ENCODE measurements at regions not wholly inside any gene's neighbourhood (a gene's known extent, or its start where the extent isn't known, plus 50 kb on each side); places are given as distances from the start of the nearest gene placed in this dataset.

DNA sequence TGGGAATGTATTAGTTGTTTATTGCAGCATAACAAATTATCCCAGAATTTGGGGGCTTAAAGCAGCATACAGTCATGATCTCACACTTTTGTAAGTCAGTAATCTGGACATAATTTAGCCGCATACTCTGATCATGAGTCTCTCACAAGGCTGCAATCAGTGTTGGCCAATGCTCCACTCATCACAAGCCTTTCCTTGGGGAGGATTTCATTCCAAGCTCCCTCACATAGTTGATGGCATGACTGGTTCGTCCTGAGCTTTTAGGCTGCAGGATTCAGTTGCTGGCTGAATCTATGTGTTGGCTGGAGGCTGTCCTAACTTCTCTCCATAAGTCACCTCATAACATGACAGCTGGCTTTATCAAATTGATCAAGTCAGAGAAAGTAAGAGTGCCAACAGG is 1568.6 kb upstream of the PCDH7 start:
- TF ChIP-seq, protein P1, sequence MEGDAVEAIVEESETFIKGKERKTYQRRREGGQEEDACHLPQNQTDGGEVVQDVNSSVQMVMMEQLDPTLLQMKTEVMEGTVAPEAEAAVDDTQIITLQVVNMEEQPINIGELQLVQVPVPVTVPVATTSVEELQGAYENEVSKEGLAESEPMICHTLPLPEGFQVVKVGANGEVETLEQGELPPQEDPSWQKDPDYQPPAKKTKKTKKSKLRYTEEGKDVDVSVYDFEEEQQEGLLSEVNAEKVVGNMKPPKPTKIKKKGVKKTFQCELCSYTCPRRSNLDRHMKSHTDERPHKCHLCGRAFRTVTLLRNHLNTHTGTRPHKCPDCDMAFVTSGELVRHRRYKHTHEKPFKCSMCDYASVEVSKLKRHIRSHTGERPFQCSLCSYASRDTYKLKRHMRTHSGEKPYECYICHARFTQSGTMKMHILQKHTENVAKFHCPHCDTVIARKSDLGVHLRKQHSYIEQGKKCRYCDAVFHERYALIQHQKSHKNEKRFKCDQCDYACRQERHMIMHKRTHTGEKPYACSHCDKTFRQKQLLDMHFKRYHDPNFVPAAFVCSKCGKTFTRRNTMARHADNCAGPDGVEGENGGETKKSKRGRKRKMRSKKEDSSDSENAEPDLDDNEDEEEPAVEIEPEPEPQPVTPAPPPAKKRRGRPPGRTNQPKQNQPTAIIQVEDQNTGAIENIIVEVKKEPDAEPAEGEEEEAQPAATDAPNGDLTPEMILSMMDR (IDR thresholded peaks at IDR 0.05), result no peak
- TF ChIP-seq POLR2A (IDR thresholded peaks at IDR 0.05), result no peak
